Heart left ventricle (tissue), 13 donors: ENCODE measurements at regions not wholly inside any gene's neighbourhood (a gene's known extent, or its start where the extent isn't known, plus 50 kb on each side); places are given as distances from the start of the nearest gene placed in this dataset.

Experiments used
- CTCF ChIP-seq, 12 donors: fragments of 200-600 bp; sonication (generic) in 4 of 12; IDR thresholded peaks; one replicate each; pipeline versions ENCODE4 v1.5.0 to v1.8.0; 2018 to 2022; ENCODE audit warnings: antibody characterized with exemption in 12 of 12, mild to moderate bottlenecking in 5 of 12
- POLR2A ChIP-seq, 2 donors: fragments of 450-650 bp; IDR thresholded peaks; one replicate each; pipeline ENCODE4 v1.6.1; 2017; ENCODE audit warnings: antibody characterized with exemption in 2 of 2, mild to moderate bottlenecking in 2 of 2, moderate library complexity in 2 of 2
- donor health status: ischemic (EF 13 %, LVEDD 7.1; RV severe dilation, severe dysfunction).
- donor health status: DM: no; HTN: yes; CAD: no.
- donor health status: DM: no; HTN: no; CAD: no.
- donor health status: ischemic (EF 25% LVEDD 6.9; RV normal size, moderate dysfunction).
- donor health status: ischemic (EF 25% LVEDD 5.7; RV mildly dilated, moderate dysfunction).
- donor health status: ischemic (EF 35%, LVEDD 5.7; RV mildly dilated, moderate dysfunction).
- donor health status: nonischemic (EF 11% LVEDD 7.7; RV severe dilation, severe dysfunction).
- donor health status: DM: yes; HTN: yes; CAD: no.
- donor health status: PGD.
- donor health status: ischemic (EF 29% LVEDD 5.4; RV normal size, mild dysfunction).
- donor health status: nonischemic (EF 23%, LVEDD 6.1; RV moderate dilation, normal function).

- TF ChIP-seq POLR2A (IDR thresholded peaks at IDR 0.05) (no peak), CTCF (IDR thresholded peaks at IDR 0.05) (no peak)
Measured at GRCh38 chr18:75959150-75959549, 531.6 kb upstream of the SMIM21 start.
